HG03159 (cell line): ENCODE measurements at regions not wholly inside any gene's neighbourhood (a gene's known extent, or its start where the extent isn't known, plus 50 kb on each side); places are given as distances from the start of the nearest gene placed in this dataset.

Source experiments
- ATAC-seq: cut with Tn5 transposase; IDR thresholded peaks from one replicate; pipeline ENCODE4 v1.9.1; 2021; ENCODE audit warnings: mild to moderate bottlenecking, moderate library complexity; ENCODE audit not compliant: unreplicated experiment

GRCh38 chr3:193897731-193898180 is 238.2 kb upstream of the HES1 start:
- ATAC-seq, result no peak

GRCh38 chr3:193899001-193899400 is 236.9 kb upstream of the HES1 start:
- ATAC-seq, result no peak

- no peak for ATAC-seq
These were observed 234.9 kb upstream of the HES1 start for GRCh38 chr3:193901007-193901406.

DNA sequence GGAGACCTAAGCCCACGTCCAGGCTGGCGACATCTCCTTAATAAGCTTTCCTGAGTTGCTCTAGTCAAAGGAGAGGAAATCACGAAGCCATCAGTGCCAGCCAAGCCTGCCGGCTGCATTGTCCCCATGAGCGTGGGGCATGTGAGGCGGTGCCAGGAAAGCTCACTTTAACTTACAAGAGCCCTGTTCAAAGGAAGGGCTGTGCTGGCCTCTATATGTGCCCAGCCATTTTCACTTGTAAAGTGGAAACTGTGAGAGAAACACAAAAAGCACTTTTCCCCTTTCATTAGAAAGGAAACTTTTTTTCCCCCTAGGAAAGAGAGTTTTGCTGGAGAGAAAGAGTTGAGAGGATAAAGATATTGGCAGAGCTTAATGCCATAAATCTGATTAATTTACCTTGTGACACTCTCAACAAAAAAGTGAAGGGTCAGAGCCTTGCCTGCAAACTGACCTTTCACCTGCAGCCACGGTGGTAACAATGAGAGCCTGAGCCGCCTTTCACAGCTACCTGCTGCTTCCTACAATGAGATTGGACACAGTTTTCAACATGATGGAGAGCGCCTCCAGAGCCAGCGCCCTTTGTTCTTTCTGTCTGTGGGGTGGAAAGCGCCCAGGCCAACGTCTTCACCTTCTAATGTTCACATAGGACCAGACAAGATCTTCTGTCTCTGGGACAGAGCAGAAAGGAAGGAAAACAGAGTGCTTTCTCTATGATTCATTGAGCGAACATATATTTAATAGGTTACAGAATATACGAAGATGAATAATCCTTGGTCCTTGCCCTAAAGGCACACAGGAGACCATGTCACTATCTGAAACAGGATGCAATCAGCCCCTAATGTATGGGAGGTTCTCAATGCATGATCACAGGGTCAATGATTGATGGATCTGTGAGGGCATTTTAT is 233.1 kb upstream of the HES1 start:
- no peak for ATAC-seq

- ATAC-seq, result no peak
These were observed 232.5 kb upstream of the HES1 start for GRCh38 chr3:193903512-193903817.

DNA sequence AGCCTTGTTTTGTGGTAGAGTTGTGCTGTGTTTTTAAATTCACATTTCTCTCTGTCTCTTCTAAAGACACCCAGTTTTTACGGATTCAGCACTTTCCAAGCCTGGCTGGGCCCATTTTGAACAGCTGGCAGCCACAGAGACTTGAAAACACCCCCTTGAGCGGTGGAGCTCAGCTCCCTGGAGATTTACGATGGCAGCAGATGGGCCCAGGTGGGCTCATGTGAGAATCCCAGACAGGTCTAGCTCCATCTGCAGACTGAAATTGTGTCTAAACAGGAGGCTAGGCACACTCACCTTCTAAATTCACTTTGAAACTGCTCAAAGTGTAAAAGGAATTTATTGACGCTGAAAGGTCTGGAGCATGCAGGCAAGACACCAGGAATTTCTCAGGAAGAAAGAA is 232.0 kb upstream of the HES1 start:
- ATAC-seq, result no peak

GRCh38 chr3:193905541-193906396 is 230.2 kb upstream of the HES1 start:
- no peak for ATAC-seq

DNA sequence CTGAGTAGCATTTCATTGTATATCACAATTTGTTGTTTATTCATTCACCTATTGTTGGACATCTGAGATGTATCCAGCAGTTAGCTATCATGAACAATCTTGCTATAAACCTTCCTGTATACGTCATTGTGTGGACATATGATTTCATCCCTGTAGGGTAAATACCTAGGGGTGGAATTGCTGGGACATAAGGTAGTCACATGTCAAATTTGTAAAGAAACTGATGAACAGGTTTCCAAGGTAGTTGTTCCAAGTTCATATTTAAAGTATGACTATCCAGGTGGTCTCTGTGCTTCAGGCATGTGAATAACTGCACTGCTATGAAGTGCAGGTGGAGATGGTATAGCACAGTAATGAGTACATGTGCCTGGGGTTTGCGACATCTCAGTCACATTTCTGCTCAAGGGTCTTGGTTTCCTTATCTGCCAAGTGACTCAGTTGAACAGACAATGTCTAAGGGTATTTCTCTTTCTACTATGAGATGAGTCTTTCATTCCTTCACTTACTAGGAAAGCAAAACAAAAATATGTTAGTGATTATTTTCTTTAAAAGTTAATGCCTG is 229.0 kb upstream of the HES1 start:
- no peak for ATAC-seq

- ATAC-seq, result no peak
These were observed 227.7 kb upstream of the HES1 start for GRCh38 chr3:193908181-193908744.

DNA sequence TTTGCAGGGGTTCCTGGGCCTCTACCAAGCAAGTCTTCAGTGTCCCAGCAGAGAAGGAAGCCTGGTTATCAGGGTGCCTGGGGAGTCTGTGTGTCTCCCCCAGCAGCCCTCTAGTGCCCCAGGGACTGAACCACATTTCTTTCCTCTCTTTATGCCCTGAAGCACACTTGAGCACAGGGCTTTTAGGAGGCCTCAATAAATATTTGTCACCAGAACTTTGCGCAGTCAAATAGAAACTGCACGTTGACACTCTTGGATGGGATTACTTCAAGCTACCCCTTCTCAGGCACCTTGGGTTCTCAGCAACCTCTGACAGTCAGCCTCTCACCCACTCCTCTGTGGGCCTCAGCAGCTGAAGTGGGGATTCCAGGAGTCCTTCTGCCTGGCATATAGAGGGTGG is 226.6 kb upstream of the HES1 start:
- no peak for ATAC-seq

- no peak for ATAC-seq
These were observed 225.6 kb upstream of the HES1 start for GRCh38 chr3:193910310-193910709.

GRCh38 chr3:193910886-193911738 is 224.8 kb upstream of the HES1 start:
- ATAC-seq, result no peak

- ATAC-seq, result no peak
These were observed 224.1 kb upstream of the HES1 start for GRCh38 chr3:193911784-193912340.

GRCh38 chr3:193912621-193913178 is 223.2 kb upstream of the HES1 start:
- ATAC-seq, result no peak

- ATAC-seq, result no peak
These were observed 221.3 kb upstream of the HES1 start for GRCh38 chr3:193914602-193915001.

GRCh38 chr3:193915099-193915498 is 220.8 kb upstream of the HES1 start:
- ATAC-seq, result no peak

DNA sequence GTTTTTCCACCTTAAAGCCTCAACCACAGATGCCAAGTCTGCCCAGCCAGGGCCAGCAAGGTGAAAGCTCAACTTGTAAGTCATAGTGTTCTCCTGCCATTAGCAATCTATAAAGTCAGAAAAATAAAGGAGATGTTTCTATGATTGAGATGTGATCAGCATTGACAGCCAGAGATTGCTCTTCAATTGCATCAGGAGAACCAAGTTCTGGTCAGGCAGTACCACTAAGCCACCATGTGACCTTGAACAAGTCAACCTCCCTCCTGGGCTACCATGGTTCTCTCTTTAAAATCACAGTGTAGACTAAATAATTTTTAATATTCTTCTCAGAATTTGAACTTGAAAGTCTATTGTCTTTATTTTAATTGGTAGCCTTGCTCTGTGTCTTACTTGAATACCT is 220.3 kb upstream of the HES1 start:
- no peak for ATAC-seq

DNA sequence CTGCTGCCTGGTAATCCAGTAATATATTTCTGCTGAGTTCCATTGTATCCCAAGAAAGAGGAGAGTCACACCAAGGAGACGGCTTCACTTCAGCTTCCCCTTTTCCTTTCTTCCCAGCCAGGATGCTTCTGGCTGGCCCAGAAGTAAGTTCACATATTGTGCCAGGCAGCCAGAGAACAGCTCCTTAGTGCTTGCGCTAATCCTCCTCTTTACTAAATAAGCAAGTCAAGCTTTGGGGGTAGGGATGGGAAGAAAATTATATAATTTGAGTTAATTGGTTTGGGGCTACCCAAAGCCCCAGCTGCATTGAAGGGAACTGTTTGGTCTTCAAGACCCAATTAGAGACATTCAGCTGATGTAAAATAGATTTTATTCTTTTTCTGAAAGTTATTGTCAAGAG is 218.8 kb upstream of the HES1 start:
- ATAC-seq, result no peak

- ATAC-seq, result no peak
These were observed 214.5 kb upstream of the HES1 start for GRCh38 chr3:193921465-193921864.
